Activated T-helper 2 cell treated with anti-CD3 and anti-CD28 coated beads, Interferon-gamma antibody, Interleukin-2, Interleukin-4, amounts not matched to agents 10 μg/mL and 5 μg/mL and 100 μg/mL, durations not matched to agents 14 hours and 24 hours and 36 hours (primary cell): ENCODE measurements at regions not wholly inside any gene's neighbourhood (a gene's known extent, or its start where the extent isn't known, plus 50 kb on each side); places are given as distances from the start of the nearest gene placed in this dataset.

Source experiments
- DNase-seq: peaks from one replicate; pipeline ENCODE4 v3.0.0; 2021; ENCODE audit warnings: low spot score
- H3K27ac Mint-ChIP-seq: one replicate; pipeline ENCODE4 v1.8.0; 2021; ENCODE audit warnings: mixed read lengths
- H3K27me3 Mint-ChIP-seq: one replicate; pipeline ENCODE4 v1.8.0; 2021; ENCODE audit warnings: low read depth, mixed read lengths
- H3K36me3 Mint-ChIP-seq: one replicate; pipeline ENCODE4 v1.8.0; 2021; ENCODE audit warnings: low read depth, mixed read lengths
- H3K4me1 Mint-ChIP-seq: one replicate; pipeline ENCODE4 v1.8.0; 2021; ENCODE audit warnings: low read depth, mixed read lengths
- H3K4me3 Mint-ChIP-seq: one replicate; pipeline ENCODE4 v1.8.0; 2021; ENCODE audit warnings: low read depth, mild to moderate bottlenecking, moderate library complexity, mixed read lengths
- H3K9me3 Mint-ChIP-seq: one replicate; pipeline ENCODE4 v1.8.0; 2021; ENCODE audit warnings: mixed read lengths
- intact Hi-C: fragments of 100-400 bp; cut with micrococcal nuclease; formaldehyde crosslinking; loops from one replicate; pipeline ENCODE4 v1.15.1; 2023

GRCh38 chrX:39618178-39618577 is 479.6 kb downstream of the BCOR start:
- intact Hi-C loops = loop anchor here (10.0 kb wide), 1 partner anchor 157 kb away; no protein-coding TSS in a partner anchor
- DNase-seq = no peak
- H3K4me1 Mint-ChIP-seq = peaks cover 34% of the 10 kb centered on the region
- no peak overlapping the region for H3K27ac Mint-ChIP-seq
- H3K27me3 Mint-ChIP-seq = no peaks in the 10 kb centered on the region
- H3K9me3 Mint-ChIP-seq = peaks cover 11% of the 10 kb centered on the region
- H3K36me3 Mint-ChIP-seq = no peaks in the 10 kb centered on the region
- no peak overlapping the region for H3K4me3 Mint-ChIP-seq

- Mint-ChIP-seq H3K9me3 (peaks cover 11% of the 10 kb centered on the region), H3K27ac (no peak overlapping the region), H3K4me3 (no peak overlapping the region), H3K36me3 (peaks cover under 1% of the 10 kb centered on the region), H3K27me3 (no peaks in the 10 kb centered on the region), H3K4me1 (peaks cover 25% of the 10 kb centered on the region)
- intact Hi-C loops = loop anchor here (10.0 kb wide), 1 partner anchor 155 kb away; no protein-coding TSS in a partner anchor
- no peak for DNase-seq
Observed at GRCh38 chrX:39619182-39620009, 478.4 kb downstream of the BCOR start.

GRCh38 chrX:39624166-39624565 is 473.6 kb downstream of the BCOR start:
- Mint-ChIP-seq H3K4me1 (peaks cover 7% of the 10 kb centered on the region), H3K27me3 (no peaks in the 10 kb centered on the region), H3K4me3 (no peak overlapping the region), H3K27ac (no peak overlapping the region), H3K36me3 (peaks cover 4% of the 10 kb centered on the region), H3K9me3 (peaks cover 4% of the 10 kb centered on the region)
- DNase-seq = no peak
- intact Hi-C loops = no loop called here

GRCh38 chrX:39625810-39626209 is 471.9 kb downstream of the BCOR start:
- Mint-ChIP-seq H3K36me3 (peaks cover 4% of the 10 kb centered on the region), H3K4me3 (no peak overlapping the region), H3K4me1 (peaks cover 14% of the 10 kb centered on the region), H3K27ac (no peak overlapping the region), H3K27me3 (no peaks in the 10 kb centered on the region), H3K9me3 (peaks cover 4% of the 10 kb centered on the region)
- intact Hi-C loops = no loop called here
- no peak for DNase-seq

- H3K36me3 Mint-ChIP-seq = peaks cover 4% of the 10 kb centered on the region
- H3K4me1 Mint-ChIP-seq = peaks cover 23% of the 10 kb centered on the region
- no peak overlapping the region for H3K27ac Mint-ChIP-seq
- H3K4me3 Mint-ChIP-seq = no peak overlapping the region
- intact Hi-C loops = no loop called here
- peaks cover 3% of the 10 kb centered on the region for H3K9me3 Mint-ChIP-seq
- H3K27me3 Mint-ChIP-seq = no peaks in the 10 kb centered on the region
- DNase-seq = no peak
Observed at GRCh38 chrX:39626749-39627148, 471.0 kb downstream of the BCOR start.

- peaks cover 23% of the 10 kb centered on the region for H3K4me1 Mint-ChIP-seq
- H3K9me3 Mint-ChIP-seq = no peaks in the 10 kb centered on the region
- no peaks in the 10 kb centered on the region for H3K27me3 Mint-ChIP-seq
- no peak overlapping the region for H3K4me3 Mint-ChIP-seq
- no peak overlapping the region for H3K27ac Mint-ChIP-seq
- peaks cover 4% of the 10 kb centered on the region for H3K36me3 Mint-ChIP-seq
- no peak for DNase-seq
- intact Hi-C loops = no loop called here
Observed at GRCh38 chrX:39627257-39627656, 470.5 kb downstream of the BCOR start.

- intact Hi-C loops = no loop called here
- no peak for DNase-seq
- Mint-ChIP-seq H3K27ac (no peak overlapping the region), H3K36me3 (peaks cover 4% of the 10 kb centered on the region), H3K4me3 (no peak overlapping the region), H3K4me1 (peaks cover 26% of the 10 kb centered on the region), H3K9me3 (no peaks in the 10 kb centered on the region), H3K27me3 (no peaks in the 10 kb centered on the region)
Observed at GRCh38 chrX:39629001-39629400, 468.8 kb downstream of the BCOR start.

- Mint-ChIP-seq H3K27me3 (no peaks in the 10 kb centered on the region), H3K9me3 (no peaks in the 10 kb centered on the region), H3K36me3 (no peaks in the 10 kb centered on the region), H3K4me1 (peaks cover 26% of the 10 kb centered on the region), H3K27ac (peak overlapping the region; percentile 69), H3K4me3 (peak overlapping the region; percentile 30)
- intact Hi-C loops = no loop called here
- DNase-seq = no peak
Observed at GRCh38 chrX:39630344-39630743, 467.4 kb downstream of the BCOR start.

GRCh38 chrX:39631276-39632229 is 466.2 kb downstream of the BCOR start:
- Mint-ChIP-seq H3K9me3 (no peaks in the 10 kb centered on the region), H3K27ac (peak overlapping the region; percentile 53), H3K4me3 (peak overlapping the region; percentile 2), H3K27me3 (no peaks in the 10 kb centered on the region), H3K4me1 (peaks cover 24% of the 10 kb centered on the region), H3K36me3 (no peaks in the 10 kb centered on the region)
- intact Hi-C loops = no loop called here
- DNase-seq = no peak

- H3K4me1 Mint-ChIP-seq = peaks cover 22% of the 10 kb centered on the region
- DNase-seq = no peak
- no peak overlapping the region for H3K27ac Mint-ChIP-seq
- H3K9me3 Mint-ChIP-seq = no peaks in the 10 kb centered on the region
- intact Hi-C loops = no loop called here
- H3K4me3 Mint-ChIP-seq = no peak overlapping the region
- no peaks in the 10 kb centered on the region for H3K27me3 Mint-ChIP-seq
- no peaks in the 10 kb centered on the region for H3K36me3 Mint-ChIP-seq
Observed at GRCh38 chrX:39633293-39633692, 464.5 kb downstream of the BCOR start.

GRCh38 chrX:39636481-39636880 is 461.3 kb downstream of the BCOR start:
- no peak for DNase-seq
- Mint-ChIP-seq H3K27me3 (no peaks in the 10 kb centered on the region), H3K4me3 (no peak overlapping the region), H3K4me1 (peaks cover 8% of the 10 kb centered on the region), H3K36me3 (no peaks in the 10 kb centered on the region), H3K27ac (no peak overlapping the region), H3K9me3 (no peaks in the 10 kb centered on the region)
- intact Hi-C loops = no loop called here

- Mint-ChIP-seq H3K27ac (no peak overlapping the region), H3K27me3 (no peaks in the 10 kb centered on the region), H3K36me3 (no peaks in the 10 kb centered on the region), H3K4me3 (no peak overlapping the region), H3K4me1 (peaks cover 8% of the 10 kb centered on the region), H3K9me3 (no peaks in the 10 kb centered on the region)
- no peak for DNase-seq
- intact Hi-C loops = no loop called here
Observed at GRCh38 chrX:39638526-39638925, 459.2 kb downstream of the BCOR start.

- no peak for DNase-seq
- no peaks in the 10 kb centered on the region for H3K36me3 Mint-ChIP-seq
- no peaks in the 10 kb centered on the region for H3K27me3 Mint-ChIP-seq
- intact Hi-C loops = no loop called here
- H3K27ac Mint-ChIP-seq = no peak overlapping the region
- H3K4me1 Mint-ChIP-seq = peaks cover 10% of the 10 kb centered on the region
- H3K9me3 Mint-ChIP-seq = no peaks in the 10 kb centered on the region
- no peak overlapping the region for H3K4me3 Mint-ChIP-seq
Observed at GRCh38 chrX:39639871-39640270, 457.9 kb downstream of the BCOR start.
